ENCODE measurements at regions not wholly inside any gene's neighbourhood (a gene's known extent, or its start where the extent isn't known, plus 50 kb on each side); places are given as distances from the start of the nearest gene placed in this dataset.
"Not testable (repeated sequence)": the region's sequence is repeated elsewhere in the genome, so short reads cannot be mapped to it uniquely, and the experiment has no call there.

GRCh38 chr10:6871128-6871527 lies 291.1 kb upstream of the PRKCQ start:
- no peak for DNase-seq (ENCODE audit: low spot score)

DNA sequence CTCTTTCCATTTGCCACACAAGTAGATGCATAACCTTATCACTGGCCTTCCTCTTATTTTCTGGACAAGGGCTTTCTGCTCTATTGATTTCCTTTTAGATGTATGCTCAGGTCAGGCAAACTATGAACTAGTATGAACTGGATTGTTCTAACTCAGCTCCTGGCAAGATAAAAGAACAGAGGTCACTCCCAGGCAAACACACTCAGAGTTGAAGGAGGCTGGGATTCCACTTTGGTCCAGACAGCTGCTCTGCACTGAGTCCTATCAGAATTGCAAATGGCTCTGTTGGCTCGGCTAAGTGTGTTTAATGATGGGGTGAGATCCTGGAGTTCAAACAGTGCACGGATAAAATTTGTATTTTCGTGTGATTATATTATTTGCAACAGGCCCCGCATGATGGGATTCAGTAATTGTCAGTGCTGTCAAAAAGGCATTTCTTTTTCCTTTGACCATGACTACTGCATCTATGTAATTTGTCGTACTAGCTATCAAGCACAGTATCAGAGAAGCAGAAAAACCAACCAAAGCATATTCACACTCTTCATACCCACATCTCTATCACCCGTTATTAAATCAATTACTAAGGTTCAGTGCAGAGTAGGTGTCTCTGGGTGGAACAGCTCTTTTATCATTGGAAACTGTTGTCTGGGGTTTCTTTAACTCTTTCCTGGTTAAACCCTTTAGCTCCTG lies 288.1 kb upstream of the PRKCQ start:
- DNase-seq (ENCODE audit: low spot score), result no peak

DNA sequence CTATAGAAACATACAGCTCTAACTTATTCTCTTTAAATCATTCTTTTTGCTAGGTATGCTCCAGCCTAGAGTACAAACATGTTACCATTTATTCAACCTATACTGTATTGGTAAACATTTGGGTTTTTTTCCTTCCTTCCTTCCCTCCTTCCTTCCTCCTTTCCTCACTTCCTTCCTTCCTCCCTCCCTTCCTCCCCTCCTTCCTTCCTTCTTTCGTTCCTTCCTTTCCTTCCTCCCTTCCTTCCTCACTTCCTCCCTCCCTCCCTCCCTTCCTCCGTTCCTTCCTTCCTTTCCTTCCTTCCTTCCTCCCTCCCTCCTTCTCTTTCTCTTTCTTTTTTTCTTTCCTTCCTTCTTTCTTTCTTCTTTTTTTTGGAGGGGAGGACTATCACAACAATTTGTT lies 286.7 kb upstream of the PRKCQ start:
- DNase-seq (ENCODE audit: low spot score), result no peak

GRCh38 chr10:6864142-6864541 lies 284.1 kb upstream of the PRKCQ start:
- DNase-seq (ENCODE audit: low spot score), result no peak

DNA sequence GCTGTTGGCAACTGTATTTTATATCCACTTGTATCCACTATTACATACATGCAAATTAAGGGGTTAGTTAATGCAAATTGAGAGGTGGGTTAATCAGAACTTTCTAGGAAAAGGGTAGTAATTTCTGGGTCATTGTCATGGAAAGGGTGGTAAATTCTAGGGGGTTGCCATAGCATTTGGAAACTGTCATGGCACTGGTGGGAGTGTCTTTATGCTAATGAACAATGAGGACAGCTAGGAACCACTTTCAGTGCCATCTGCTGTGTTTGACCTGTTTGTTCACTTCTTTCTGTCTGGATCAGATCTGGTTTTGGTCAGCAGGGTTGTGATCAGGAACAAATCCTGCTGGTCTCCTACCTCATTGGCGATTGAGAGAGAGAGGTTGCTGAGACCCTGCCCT lies 283.3 kb upstream of the PRKCQ start:
- no peak for DNase-seq (ENCODE audit: low spot score)

GRCh38 chr10:6850452-6850851 lies 270.4 kb upstream of the PRKCQ start:
- no peak for DNase-seq (ENCODE audit: low spot score)

GRCh38 chr10:6847561-6847960 lies 267.5 kb upstream of the PRKCQ start:
- no peak for DNase-seq (ENCODE audit: low spot score)

DNA sequence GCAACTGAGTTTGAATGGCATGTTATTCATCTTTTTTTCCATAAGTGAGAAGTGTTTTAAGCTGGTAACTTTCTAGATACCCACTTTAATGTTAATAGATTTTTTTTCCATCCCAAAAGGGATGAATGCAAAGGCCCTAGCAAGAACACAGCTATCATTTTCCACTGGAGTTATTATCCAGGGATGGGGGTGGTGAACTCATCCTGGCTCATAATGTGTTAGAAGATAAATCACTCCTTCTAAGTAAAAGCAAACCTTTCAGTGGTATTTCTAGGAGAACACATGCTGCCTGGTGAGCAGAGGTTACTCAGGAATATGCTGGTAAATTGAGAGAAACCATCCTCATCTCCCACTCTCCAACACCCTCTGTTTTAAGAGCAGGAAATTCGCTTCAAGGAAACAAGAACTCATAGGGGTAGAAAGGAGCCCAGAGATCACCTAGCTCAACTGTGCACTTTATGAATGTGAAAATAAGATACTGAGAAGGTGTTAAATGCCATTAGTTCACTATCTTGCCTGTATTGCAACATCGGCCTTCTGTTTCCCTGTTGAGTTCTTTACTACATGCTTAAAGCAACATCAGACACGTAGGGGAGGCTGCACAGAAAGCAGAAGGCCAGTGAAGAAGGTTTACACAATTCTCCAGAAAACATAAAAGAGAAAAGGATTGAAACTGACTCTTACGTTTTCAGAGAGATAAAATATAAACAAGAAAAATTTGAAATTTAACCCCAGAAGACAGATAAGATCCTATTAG lies 264.0 kb upstream of the PRKCQ start:
- DNase-seq (ENCODE audit: low spot score), result no peak

DNA sequence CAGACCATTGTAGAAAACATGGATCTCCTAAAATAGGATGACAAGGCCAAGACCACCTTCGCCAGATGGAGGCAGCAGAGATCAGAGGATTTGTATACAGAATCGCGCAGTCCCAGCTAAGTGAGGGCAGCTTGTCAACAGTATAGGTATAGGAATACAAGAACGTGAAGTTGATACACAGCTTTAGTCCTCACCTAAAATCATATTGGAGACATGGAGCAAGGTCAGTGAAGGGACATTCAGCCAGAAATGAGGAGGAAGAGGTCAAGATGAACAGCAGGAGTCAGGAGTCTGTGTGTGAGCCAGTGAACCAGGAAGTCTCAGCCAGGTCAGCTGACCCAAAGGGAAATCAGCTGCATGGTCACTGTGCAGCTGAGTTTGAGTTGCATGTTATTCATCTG lies 263.4 kb upstream of the PRKCQ start:
- peak; percentile 28 for DNase-seq (ENCODE audit: low spot score)

DNA sequence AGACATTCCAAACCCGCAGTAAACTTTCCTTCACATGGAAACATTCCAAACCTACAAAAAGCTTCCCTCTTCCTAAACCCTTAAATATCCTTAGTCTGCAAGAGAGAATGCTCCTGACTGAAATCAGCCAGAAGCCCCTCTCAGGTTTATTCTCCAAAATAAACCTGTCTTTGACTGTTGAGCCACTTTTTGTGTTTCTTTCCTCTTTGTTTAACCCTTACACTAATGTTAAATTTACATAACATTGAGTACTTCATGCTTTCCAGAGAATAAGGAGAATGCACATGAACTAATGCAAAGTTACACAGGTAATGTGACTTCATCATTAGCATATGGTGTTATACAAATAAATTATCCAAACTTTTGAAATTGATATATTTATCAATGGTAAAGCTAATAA lies 262.6 kb upstream of the PRKCQ start:
- no peak for DNase-seq (ENCODE audit: low spot score)

DNA sequence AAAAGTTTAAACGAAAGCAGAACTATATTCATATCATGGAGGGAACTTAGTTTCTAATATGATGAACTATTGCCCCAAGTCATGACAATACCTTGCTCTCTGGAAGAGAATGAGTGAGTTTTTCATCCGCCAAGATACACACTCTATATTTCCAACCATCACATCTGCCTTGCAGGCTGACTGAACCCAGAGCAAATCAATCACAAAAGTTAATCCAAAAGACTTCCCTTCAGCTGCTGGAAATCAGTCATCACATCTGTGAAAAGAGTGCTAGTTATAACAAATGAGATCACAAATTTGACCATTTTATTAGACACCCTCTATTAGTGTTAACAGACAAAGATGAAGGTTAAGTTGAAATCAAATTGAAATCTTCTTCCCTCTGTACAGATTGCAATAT lies 261.7 kb upstream of the PRKCQ start:
- no peak for DNase-seq (ENCODE audit: low spot score)

DNA sequence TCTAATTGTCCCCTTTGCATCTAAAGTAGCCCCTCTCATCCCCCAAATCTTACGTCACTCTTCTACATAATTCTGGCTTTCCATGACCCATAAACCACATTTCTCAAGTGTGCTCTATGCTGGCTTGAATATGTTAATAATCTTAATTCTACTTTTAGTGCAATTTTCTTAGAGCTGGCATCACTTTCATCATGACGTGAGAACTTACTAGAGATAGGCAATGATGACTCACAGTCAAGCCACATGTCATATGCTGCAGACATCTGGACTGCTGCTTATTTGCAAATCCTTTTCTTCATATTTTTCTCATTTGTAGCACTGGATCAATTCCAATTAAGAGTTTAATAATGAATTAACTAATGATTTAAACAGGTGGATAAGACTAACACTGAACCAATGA lies 260.7 kb upstream of the PRKCQ start:
- no peak for DNase-seq (ENCODE audit: low spot score)

DNA sequence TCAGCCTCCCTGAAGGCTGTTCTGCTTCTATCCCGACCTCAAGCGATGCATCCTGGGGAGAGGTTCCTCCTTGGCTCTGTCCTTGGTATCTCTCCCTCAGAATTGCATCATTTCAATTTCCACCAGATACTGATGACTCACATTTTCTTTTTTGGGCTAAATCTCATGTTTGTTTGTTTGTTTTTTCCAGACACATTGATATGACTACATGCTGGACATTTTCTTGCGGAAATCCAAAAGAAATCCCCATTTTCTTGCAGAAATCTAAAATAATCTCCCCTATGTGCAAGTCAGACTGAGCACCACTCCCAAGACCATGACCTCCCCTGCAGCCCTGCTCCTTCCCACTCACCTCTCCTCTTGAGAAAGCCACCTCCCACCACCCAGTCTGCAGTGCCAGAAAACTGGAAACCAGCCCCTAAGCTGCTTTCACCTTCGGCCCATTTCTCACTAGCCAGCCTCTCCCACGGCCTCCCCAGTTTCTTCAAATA lies 260.2 kb upstream of the PRKCQ start:
- no peak for DNase-seq (ENCODE audit: low spot score)

DNA sequence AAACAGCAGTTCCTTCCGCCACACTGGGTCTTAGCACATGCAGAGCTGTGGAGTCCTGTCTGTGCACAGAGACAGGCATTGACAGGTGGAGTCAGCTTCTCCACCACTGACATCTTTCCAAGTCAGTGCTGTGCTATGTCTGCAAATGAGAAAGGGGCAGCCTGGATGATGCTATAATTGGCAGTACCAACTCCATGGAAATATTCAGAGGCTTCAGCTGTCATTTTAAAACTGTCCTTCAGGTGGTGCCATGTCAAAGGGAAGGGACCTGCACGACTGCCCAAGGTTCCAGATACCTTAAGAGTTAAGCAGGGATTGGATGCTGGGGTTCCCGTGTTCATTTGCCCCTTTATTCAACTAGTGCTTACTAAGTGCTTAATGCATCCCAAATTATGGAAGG lies 258.0 kb upstream of the PRKCQ start:
- peak; percentile 44 for DNase-seq (ENCODE audit: low spot score)

DNA sequence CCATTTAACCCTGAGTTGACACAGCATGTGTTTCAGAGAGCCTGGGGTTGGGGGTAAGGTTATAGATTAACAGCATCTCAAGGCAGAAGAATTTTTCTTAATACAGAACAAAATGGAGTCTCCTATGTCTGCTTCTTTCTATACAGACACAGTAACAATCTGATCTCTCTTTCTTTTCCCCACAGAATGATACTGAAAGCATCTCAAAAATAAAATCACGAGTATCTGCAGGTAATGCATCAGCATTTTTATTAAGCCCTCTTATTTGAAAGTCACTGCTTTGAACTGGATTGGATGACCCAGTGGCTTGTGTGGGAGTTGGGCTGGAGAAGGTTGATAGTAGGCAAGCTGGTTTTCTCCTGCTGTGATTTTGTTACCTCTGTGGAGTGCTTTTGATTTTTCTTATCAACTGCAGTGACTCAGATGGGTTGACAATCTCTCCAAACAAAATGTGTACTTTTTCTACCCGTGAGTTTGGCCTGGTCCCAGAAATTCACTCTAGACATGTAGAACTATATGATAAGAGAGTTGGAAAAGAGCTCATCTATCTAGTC lies 253.5 kb upstream of the PRKCQ start:
- DNase-seq (ENCODE audit: low spot score), result no peak

DNA sequence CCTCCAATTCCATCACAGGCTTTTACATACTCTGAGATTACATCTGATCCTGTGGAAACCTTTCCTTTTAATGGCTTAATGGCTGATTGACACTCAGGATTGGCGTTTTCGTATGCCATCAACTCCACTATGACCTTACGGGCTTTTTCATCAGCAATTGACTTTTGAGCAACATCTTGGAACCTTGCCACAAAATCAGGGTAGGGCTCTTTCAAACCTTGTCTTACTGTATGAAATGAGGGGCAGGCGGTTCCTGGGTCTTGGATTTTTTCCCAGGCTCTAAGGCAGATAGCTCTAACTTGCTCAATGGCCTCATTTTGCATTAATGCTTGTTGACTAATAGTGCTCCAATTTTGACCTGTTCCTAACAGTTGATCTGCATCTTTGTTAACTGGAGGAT lies 250.9 kb upstream of the PRKCQ start:
- not testable (repeated sequence) for DNase-seq (ENCODE audit: low spot score)

GRCh38 chr10:6824793-6825192 lies 244.7 kb upstream of the PRKCQ start:
- DNase-seq (ENCODE audit: low spot score), result not testable (repeated sequence)

- DNase-seq (ENCODE audit: low spot score), result no peak
Measured at GRCh38 chr10:6823770-6824169, 243.7 kb upstream of the PRKCQ start.

- DNase-seq (ENCODE audit: low spot score), result no peak
Measured at GRCh38 chr10:6819301-6819700, 239.2 kb upstream of the PRKCQ start.

DNA sequence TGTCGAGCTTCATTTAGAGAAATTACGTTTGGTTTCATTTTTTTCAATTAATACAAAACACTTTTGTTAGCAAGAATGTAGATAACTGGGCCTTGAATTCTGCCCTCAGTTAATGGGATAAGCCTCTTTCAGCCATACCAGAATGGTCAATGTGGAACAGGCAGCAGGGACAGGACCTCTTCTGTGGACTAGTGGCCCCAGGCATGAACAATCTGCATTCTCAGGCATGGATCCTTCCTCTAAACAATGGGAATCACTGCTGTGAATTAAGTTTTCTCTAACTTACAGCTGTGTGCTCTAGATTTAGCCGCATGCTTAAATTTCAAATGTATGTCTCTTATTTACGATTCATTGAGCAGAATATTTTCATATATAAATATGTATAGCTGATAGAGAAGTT lies 237.7 kb upstream of the PRKCQ start:
- DNase-seq (ENCODE audit: low spot score), result no peak

DNA sequence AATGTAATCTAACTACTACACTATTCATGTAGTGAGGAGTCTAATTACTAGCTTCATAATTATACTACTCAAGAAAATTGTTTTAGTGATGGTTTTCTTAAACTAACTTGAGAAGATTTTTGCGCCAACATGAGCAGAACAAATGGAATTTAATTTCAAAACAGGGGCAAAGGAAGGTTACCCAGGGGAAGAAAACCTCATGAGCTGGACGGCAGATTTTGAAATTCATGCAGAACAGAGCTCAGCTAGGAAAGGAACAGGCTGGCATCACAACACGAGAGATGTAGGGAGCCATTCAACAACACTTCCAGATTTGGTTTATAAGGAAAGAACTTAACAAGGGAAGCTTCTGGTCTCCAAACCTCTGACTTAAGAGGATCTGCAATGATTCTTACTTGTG lies 235.3 kb upstream of the PRKCQ start:
- no peak for DNase-seq (ENCODE audit: low spot score)

DNA sequence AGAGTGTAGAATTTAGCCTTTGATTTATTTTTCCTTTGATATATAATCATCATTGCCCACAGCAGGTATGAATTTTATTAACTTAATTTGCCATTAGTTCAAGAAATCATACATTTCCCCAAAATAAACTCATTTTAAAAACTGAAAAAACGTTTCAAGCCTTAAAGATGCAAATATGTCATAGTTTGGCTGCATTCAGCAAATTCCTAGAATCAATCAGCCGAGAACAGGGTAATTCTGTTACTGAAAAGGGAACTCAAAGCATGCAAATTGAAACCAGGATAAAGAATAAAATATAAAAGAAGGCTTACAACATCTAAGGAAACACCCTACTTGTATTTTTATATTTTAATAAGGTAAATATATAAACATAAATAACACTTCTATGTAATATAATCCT lies 233.8 kb upstream of the PRKCQ start:
- no peak for DNase-seq (ENCODE audit: low spot score)

DNA sequence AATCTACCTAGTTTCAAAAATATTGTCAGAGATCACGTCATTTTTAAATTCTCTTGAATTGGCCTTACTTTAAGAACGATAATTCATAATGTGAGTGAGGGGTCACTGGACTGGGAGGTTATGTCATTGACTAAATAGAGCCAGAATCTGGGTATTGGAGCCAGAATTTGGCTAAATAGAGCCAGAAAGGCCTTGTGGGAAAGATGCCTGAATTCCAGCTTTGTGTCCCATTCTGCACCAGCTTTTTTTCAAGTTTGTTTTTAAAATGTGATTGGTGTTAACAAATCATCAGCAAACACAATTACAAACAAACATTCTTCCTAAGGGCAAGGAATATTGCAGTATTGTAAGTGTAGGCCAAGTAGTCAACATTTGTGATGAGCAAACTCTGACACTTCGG lies 233.2 kb upstream of the PRKCQ start:
- DNase-seq (ENCODE audit: low spot score), result no peak

Data from NAMALWA (cell line).